Brain microvascular endothelial cell (primary cell): ENCODE measurements at regions not wholly inside any gene's neighbourhood (a gene's known extent, or its start where the extent isn't known, plus 50 kb on each side); places are given as distances from the start of the nearest gene placed in this dataset.

Source experiments
- DNase-seq: peaks from one replicate; pipeline ENCODE4 v3.0.0-alpha.2; 2020
- H3K27ac ChIP-seq: fragments of 250-450 bp; sonication (Bioruptor Pico); 2 replicates; pipeline ENCODE4 v1.5.1; 2020; ENCODE audit warnings: mild to moderate bottlenecking, moderate library complexity
- H3K27me3 ChIP-seq: fragments of 250-450 bp; sonication (Bioruptor Pico); replicated peaks from 2 replicates; pipeline ENCODE4 v1.5.1; 2020; ENCODE audit warnings: mild to moderate bottlenecking
- H3K36me3 ChIP-seq: fragments of 250-450 bp; sonication (Bioruptor Pico); replicated peaks from 2 replicates; pipeline ENCODE4 v1.5.1; 2020; ENCODE audit warnings: mild to moderate bottlenecking
- H3K4me3 ChIP-seq: 2 replicates; pipeline ENCODE4 v1.5.1; 2011; ENCODE audit warnings: low read depth, mild to moderate bottlenecking, control low read depth, low read length, moderate library complexity
- CTCF ChIP-seq: IDR thresholded peaks from 2 replicates; pipeline ENCODE4 v1.5.1; 2011; ENCODE audit warnings: low read depth, mild to moderate bottlenecking, moderate library complexity, low read length, control low read depth, inconsistent platforms; ENCODE audit errors: missing control alignments
- in situ Hi-C: cut with HindIII; loops from 2 replicates; pipeline ENCODE4 v1.10.0; 2017; ENCODE audit warnings: low sequenced_read_pairs, low pct_ligation_motif_present

- H3K27me3 ChIP-seq: no peaks in the 10 kb centered on the region
- no peak overlapping the region for H3K27ac ChIP-seq
- DNase-seq: no peak
- no peak overlapping the region for H3K4me3 ChIP-seq
- TF ChIP-seq CTCF: no peak
- in situ Hi-C loops: no loop called here
- H3K36me3 ChIP-seq: no peaks in the 10 kb centered on the region
These were observed 448.5 kb downstream of the TCERG1L start for GRCh38 chr10:130863044-130863443.

- Histone ChIP-seq H3K27me3 (no peaks in the 10 kb centered on the region), H3K4me3 (no peak overlapping the region), H3K36me3 (no peaks in the 10 kb centered on the region), H3K27ac (no peak overlapping the region)
- in situ Hi-C loops: no loop called here
- no peak for TF ChIP-seq CTCF
- DNase-seq: no peak
These were observed 446.3 kb downstream of the TCERG1L start for GRCh38 chr10:130864961-130865818.

GRCh38 chr10:130866857-130867256 lies 444.7 kb downstream of the TCERG1L start:
- TF ChIP-seq CTCF: no peak
- no peak overlapping the region for H3K4me3 ChIP-seq
- in situ Hi-C loops: no loop called here
- no peaks in the 10 kb centered on the region for H3K36me3 ChIP-seq
- no peak overlapping the region for H3K27ac ChIP-seq
- no peak for DNase-seq
- no peaks in the 10 kb centered on the region for H3K27me3 ChIP-seq

GRCh38 chr10:130867446-130868194 lies 443.9 kb downstream of the TCERG1L start:
- in situ Hi-C loops: no loop called here
- Histone ChIP-seq H3K27ac (no peak overlapping the region), H3K4me3 (no peak overlapping the region), H3K27me3 (no peaks in the 10 kb centered on the region), H3K36me3 (no peaks in the 10 kb centered on the region)
- TF ChIP-seq CTCF: no peak
- DNase-seq: no peak

GRCh38 chr10:130869179-130869841 lies 442.2 kb downstream of the TCERG1L start:
- Histone ChIP-seq H3K36me3 (no peaks in the 10 kb centered on the region), H3K4me3 (no peak overlapping the region), H3K27ac (no peak overlapping the region), H3K27me3 (no peaks in the 10 kb centered on the region)
- in situ Hi-C loops: no loop called here
- no peak for DNase-seq
- TF ChIP-seq CTCF: no peak
